ENCODE measurements at regions not wholly inside any gene's neighbourhood (a gene's known extent, or its start where the extent isn't known, plus 50 kb on each side); places are given as distances from the start of the nearest gene placed in this dataset.

DNA sequence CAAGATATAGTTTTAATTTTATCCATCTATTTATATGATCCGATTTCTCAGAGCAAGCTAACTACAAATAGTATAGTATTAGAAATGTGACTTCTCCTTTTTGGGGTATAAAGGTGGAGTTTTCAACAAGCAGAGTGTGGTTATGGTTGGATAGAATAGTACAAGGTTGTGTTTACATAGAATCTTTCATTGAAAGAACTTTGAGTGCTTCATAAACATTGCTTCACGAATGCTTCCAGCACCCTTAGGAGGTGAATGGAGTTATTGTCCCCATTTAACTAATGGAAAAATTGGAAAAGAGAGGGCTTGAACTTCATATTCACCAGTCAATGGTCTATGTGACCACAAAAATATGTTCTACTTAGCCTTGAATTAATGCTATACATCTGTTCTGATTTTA, 134.1 kb upstream of the CITED2 start:
- in situ Hi-C loops (cut with MboI): no loop called here
- Histone ChIP-seq H3F3A (ENCODE audit: insufficient read depth) (no peaks in the 10 kb centered on the region), H3K4me1 (ENCODE audit: insufficient read depth) (0 out of 2 replicates have a peak, but pooled peaks cover 6% of the 10 kb centered on the region), H3K4me3 (no peak overlapping the region), H3K27me3 (replicated peaks; ENCODE audit: insufficient read depth) (no peaks in the 10 kb centered on the region), H3K79me2 (ENCODE audit: insufficient read depth) (no peaks in the 10 kb centered on the region), H3K9ac (no peak overlapping the region), H3K9me3 (ENCODE audit: low read depth) (no peaks in the 10 kb centered on the region), H3K27ac (no peak overlapping the region), H3K9me2 (ENCODE audit: insufficient read depth) (no peaks in the 10 kb centered on the region), H3K4me2 (ENCODE audit: unreplicated experiment) (no peak overlapping the region), H4K20me1 (ENCODE audit: insufficient read depth) (no peaks in the 10 kb centered on the region), H3K36me3 (ENCODE audit: low read depth) (no peaks in the 10 kb centered on the region), H2AFZ (no peak overlapping the region)
- WGBS, 2 experiments (ENCODE audit: low coverage in 1 of 2, low lambda C conversion rate in 2 of 2, missing lambda C conversion rate in 2 of 2): 97% methylated on average over 2 of the region's 2 CpGs
- TF ChIP-seq EZH2 (IDR thresholded peaks at IDR 0.05; ENCODE audit: insufficient read depth, poor library complexity, severe bottlenecking): no peak
- no peak for TF ChIP-seq EZH2phosphoT487 (IDR thresholded peaks at IDR 0.05; ENCODE audit: insufficient read depth, low read depth)
- DNase-seq: no peak

DNA sequence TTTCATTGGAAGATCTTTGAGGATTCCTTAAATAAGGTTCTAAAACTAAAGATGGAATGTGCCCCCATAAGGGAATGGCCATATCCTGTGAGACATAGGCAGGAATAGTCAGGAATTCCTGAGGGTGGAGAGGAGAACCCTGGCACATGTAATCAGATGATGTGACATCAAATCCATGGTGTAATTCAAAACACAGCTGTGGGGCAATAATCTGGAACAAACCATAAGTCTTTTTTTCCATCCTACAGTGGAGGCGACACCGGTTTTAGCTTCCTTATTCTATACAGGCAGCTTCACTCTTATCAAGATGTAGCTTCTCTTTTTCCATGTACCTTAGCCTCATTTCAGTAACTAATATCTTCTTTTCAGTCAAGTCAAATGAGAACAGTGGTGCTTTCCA, 133.6 kb upstream of the CITED2 start:
- no peak overlapping the region for H3K27ac ChIP-seq
- no peaks in the 10 kb centered on the region for H3F3A ChIP-seq (ENCODE audit: insufficient read depth)
- no peaks in the 10 kb centered on the region for H4K20me1 ChIP-seq (ENCODE audit: insufficient read depth)
- H3K9me2 ChIP-seq (ENCODE audit: insufficient read depth): no peaks in the 10 kb centered on the region
- H3K36me3 ChIP-seq (ENCODE audit: low read depth): no peaks in the 10 kb centered on the region
- no peak overlapping the region for H3K4me2 ChIP-seq (ENCODE audit: unreplicated experiment)
- TF ChIP-seq EZH2 (IDR thresholded peaks at IDR 0.05; ENCODE audit: insufficient read depth, poor library complexity, severe bottlenecking) (no peak), EZH2phosphoT487 (IDR thresholded peaks at IDR 0.05; ENCODE audit: insufficient read depth, low read depth) (no peak)
- peak; percentile 59 for DNase-seq
- H3K4me3 ChIP-seq: no peak overlapping the region
- WGBS, 2 experiments (ENCODE audit: low coverage in 1 of 2, low lambda C conversion rate in 2 of 2, missing lambda C conversion rate in 2 of 2): 57 to 66% methylated on average over 2 of the region's 2 CpGs
- H3K27me3 ChIP-seq (replicated peaks; ENCODE audit: insufficient read depth): no peaks in the 10 kb centered on the region
- H3K79me2 ChIP-seq (ENCODE audit: insufficient read depth): no peaks in the 10 kb centered on the region
- no peaks in the 10 kb centered on the region for H3K9me3 ChIP-seq (ENCODE audit: low read depth)
- H2AFZ ChIP-seq: no peak overlapping the region; the same call in 1 of the 2 replicates
- 0 out of 2 replicates have a peak, but pooled peaks cover 6% of the 10 kb centered on the region for H3K4me1 ChIP-seq (ENCODE audit: insufficient read depth)
- in situ Hi-C loops (cut with MboI): no loop called here
- H3K9ac ChIP-seq: no peak overlapping the region

DNA sequence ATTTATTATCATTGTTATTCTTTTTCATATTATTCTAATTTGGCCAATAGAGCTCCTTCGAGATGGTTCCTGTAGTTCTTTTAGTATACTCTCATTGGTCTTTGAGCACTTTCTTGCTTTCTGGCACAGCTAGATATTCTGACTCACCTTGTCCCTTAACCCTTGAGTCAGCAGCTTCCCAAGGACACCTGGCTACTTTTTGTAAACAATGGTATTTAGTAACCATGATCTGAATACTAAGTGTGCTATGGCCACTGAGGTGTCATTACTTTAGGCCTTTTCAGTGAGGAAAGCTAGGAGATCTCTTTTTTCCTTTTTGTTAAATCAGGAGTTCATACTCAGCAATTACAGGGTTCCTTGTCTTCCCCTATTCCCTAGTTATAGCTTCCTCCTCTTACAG, 126.5 kb upstream of the CITED2 start:
- Histone ChIP-seq H3K27ac (no peak overlapping the region), H3K9me3 (ENCODE audit: low read depth) (no peaks in the 10 kb centered on the region), H3K9ac (no peak overlapping the region), H3K4me1 (ENCODE audit: insufficient read depth) (no peaks in the 10 kb centered on the region), H3K4me2 (ENCODE audit: unreplicated experiment) (no peak overlapping the region), H4K20me1 (ENCODE audit: insufficient read depth) (no peaks in the 10 kb centered on the region), H3F3A (ENCODE audit: insufficient read depth) (no peaks in the 10 kb centered on the region), H3K79me2 (ENCODE audit: insufficient read depth) (no peaks in the 10 kb centered on the region), H3K9me2 (ENCODE audit: insufficient read depth) (no peaks in the 10 kb centered on the region), H2AFZ (no peak overlapping the region), H3K4me3 (no peak overlapping the region), H3K27me3 (replicated peaks; ENCODE audit: insufficient read depth) (no peaks in the 10 kb centered on the region), H3K36me3 (ENCODE audit: low read depth) (no peaks in the 10 kb centered on the region)
- in situ Hi-C loops (cut with MboI): no loop called here
- no peak for TF ChIP-seq EZH2phosphoT487 (IDR thresholded peaks at IDR 0.05; ENCODE audit: insufficient read depth, low read depth)
- 93 to 100% methylated on average over 1 of the region's 1 CpG for WGBS, 2 experiments (ENCODE audit: low coverage in 1 of 2, low lambda C conversion rate in 2 of 2, missing lambda C conversion rate in 2 of 2)
- DNase-seq: no peak

DNA sequence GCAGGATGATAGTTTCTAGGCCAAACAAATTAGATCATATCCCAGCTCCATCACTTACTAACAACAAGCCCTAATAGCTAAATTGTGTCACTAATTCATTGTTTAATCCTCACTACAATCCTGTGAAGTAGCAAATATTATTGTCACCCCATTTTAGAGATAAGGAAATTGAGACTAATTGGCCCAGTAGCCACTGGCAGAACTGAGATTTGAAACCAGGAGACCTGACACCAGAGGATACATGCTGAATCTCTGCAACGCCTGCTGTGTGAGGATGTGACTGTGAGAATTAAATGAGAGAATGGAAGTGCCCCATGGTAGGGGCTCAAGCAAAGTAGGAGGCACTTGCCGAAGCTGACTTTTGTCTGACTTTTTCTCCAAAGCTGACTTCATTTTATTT, 124.3 kb upstream of the CITED2 start:
- no peak overlapping the region for H3K4me3 ChIP-seq
- H3K9ac ChIP-seq: no peak overlapping the region
- H3K4me1 ChIP-seq (ENCODE audit: insufficient read depth): no peaks in the 10 kb centered on the region
- H3K9me3 ChIP-seq (ENCODE audit: low read depth): no peaks in the 10 kb centered on the region
- no peaks in the 10 kb centered on the region for H3F3A ChIP-seq (ENCODE audit: insufficient read depth)
- 95 to 97% methylated on average over 2 of the region's 2 CpGs for WGBS, 2 experiments (ENCODE audit: low coverage in 1 of 2, low lambda C conversion rate in 2 of 2, missing lambda C conversion rate in 2 of 2)
- H3K79me2 ChIP-seq (ENCODE audit: insufficient read depth): no peaks in the 10 kb centered on the region
- TF ChIP-seq EZH2 (IDR thresholded peaks at IDR 0.05; ENCODE audit: insufficient read depth, poor library complexity, severe bottlenecking): no peak
- TF ChIP-seq EZH2phosphoT487 (IDR thresholded peaks at IDR 0.05; ENCODE audit: insufficient read depth, low read depth): no peak
- no peak overlapping the region for H3K4me2 ChIP-seq (ENCODE audit: unreplicated experiment)
- in situ Hi-C loops (cut with MboI): no loop called here
- no peak overlapping the region for H2AFZ ChIP-seq
- DNase-seq: no peak
- no peaks in the 10 kb centered on the region for H3K27me3 ChIP-seq (replicated peaks; ENCODE audit: insufficient read depth)
- H3K36me3 ChIP-seq (ENCODE audit: low read depth): no peaks in the 10 kb centered on the region
- no peak overlapping the region for H3K27ac ChIP-seq
- H3K9me2 ChIP-seq (ENCODE audit: insufficient read depth): no peaks in the 10 kb centered on the region
- H4K20me1 ChIP-seq (ENCODE audit: insufficient read depth): no peaks in the 10 kb centered on the region

DNA sequence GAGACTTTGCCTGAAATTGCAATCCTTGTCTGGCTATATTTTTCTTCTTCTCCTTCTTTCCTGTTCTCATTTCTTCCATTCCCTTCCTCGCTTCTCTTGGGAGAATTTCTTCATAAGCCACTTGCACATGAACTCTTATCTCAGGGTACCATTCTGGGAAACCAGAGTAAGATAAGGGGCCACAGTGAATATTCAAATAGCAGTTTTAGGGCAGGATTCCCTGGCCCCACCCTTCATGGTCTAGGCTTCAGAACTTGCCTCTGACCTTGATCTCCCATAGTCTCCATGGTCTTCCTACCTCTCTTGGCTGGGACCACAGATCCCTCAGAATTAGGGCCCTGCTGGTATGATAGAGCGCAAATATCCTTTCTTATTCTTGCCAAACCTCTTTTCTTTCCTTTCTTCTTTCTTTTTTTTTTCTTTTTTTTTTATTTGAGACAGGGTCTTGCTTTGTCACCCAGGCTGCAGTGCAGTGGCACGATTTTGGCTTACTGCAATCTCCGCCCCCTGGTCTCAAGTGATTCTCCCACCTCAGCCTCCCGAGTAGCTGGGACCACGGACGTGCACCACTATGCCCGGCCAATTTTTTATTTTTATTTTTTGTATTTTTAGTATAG, 123.0 kb upstream of the CITED2 start:
- no peak overlapping the region for H3K27ac ChIP-seq
- no peak overlapping the region for H3K4me2 ChIP-seq (ENCODE audit: unreplicated experiment)
- no peaks in the 10 kb centered on the region for H3K36me3 ChIP-seq (ENCODE audit: low read depth)
- H3K9ac ChIP-seq: no peak overlapping the region
- in situ Hi-C loops (cut with MboI): no loop called here
- no peaks in the 10 kb centered on the region for H3K79me2 ChIP-seq (ENCODE audit: insufficient read depth)
- no peak for TF ChIP-seq EZH2 (IDR thresholded peaks at IDR 0.05; ENCODE audit: insufficient read depth, poor library complexity, severe bottlenecking)
- no peak for TF ChIP-seq EZH2phosphoT487 (IDR thresholded peaks at IDR 0.05; ENCODE audit: insufficient read depth, low read depth)
- no peak overlapping the region for H3K4me3 ChIP-seq
- no peaks in the 10 kb centered on the region for H3K27me3 ChIP-seq (replicated peaks; ENCODE audit: insufficient read depth)
- H4K20me1 ChIP-seq (ENCODE audit: insufficient read depth): no peaks in the 10 kb centered on the region
- DNase-seq: no peak
- no peak overlapping the region for H2AFZ ChIP-seq
- 87 to 94% methylated on average over 8 of the region's 8 CpGs for WGBS, 2 experiments (ENCODE audit: low coverage in 1 of 2, low lambda C conversion rate in 2 of 2, missing lambda C conversion rate in 2 of 2)
- H3K9me3 ChIP-seq (ENCODE audit: low read depth): no peaks in the 10 kb centered on the region
- no peaks in the 10 kb centered on the region for H3F3A ChIP-seq (ENCODE audit: insufficient read depth)
- H3K4me1 ChIP-seq (ENCODE audit: insufficient read depth): no peaks in the 10 kb centered on the region
- no peaks in the 10 kb centered on the region for H3K9me2 ChIP-seq (ENCODE audit: insufficient read depth)

Data from GM23248 (cell line).